CD4-positive, alpha-beta T cell treated with Interleukin-15 for 1 hour (primary cell): ENCODE measurements at regions not wholly inside any gene's neighbourhood (a gene's known extent, or its start where the extent isn't known, plus 50 kb on each side); places are given as distances from the start of the nearest gene placed in this dataset.
"Not testable (repeated sequence)": the region's sequence is repeated elsewhere in the genome, so short reads cannot be mapped to it uniquely, and the experiment has no call there.

Experiments used
- DNase-seq: peaks from one replicate; pipeline ENCODE4 v3.0.0-alpha.2; 2020

DNA sequence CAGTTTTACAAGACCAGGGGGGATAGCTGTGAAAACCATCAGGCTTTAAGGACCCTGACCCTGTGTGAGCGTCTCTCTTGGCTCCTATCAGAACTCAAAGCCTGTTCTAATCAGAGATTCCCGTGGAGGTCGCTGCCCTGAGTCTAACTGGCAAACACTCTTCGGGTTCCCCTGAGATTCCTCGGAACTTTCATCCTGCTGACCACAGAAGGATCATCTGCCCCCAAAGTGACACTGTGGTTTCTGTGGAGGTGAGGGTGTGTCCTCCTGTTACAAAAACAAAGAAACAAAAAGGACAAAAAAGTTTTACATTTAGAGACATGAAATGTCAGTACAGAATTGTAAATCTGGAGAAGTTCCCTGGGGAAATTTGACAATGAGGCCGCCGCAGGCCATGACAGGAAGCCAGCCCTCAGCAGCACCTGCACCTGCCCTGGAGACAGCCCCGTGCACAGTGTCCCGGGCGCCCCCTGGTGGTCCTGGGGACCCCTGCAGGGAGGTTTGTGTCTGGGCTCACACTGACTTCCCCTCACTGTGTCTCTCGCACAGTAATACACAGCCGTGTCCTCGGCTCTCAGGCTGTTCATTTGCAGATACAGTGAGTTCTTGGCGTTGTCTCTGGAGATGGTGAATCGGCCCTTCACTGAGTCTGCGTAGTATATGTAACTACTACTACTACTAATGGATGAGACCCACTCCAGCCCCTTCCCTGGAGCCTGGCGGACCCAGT is 708.3 kb downstream of the TMEM121 start:
- peak; percentile 27 for DNase-seq

DNA sequence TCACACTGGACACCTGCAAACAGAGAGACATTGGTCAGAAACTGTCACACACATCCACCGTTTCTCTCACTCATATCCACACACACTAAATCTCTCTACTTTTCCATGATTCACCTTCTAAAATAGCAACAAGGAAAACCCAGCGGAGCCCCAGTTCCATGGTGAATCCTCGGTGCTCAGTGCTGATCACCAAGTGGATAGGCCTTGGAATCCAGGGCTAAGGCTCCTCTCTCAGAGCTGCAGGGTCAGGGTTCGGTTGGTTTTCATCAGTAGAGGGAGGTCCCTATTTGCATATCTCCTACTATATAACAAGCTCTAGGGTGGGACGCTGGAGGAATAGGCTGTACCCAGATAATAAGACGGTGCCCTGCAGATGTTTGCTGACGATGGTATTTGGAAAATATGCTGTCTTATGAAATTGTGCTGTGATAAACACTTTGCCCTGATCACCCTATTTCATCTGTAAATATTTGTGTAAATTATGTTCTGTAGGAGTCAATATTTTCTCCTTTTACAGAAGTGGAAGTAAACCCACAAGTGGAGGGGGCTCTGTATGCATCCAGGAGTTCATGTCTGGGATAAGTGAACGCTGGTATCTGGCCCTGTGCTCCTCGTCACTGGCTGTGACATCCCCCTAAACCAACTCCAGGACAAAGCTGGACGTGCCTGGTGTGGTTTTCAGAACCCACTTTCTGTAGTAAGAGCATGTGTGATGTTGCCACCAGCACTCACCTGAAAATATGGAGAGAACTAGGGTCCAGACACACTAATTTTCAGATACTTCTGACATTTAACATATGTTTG is 709.2 kb downstream of the TMEM121 start:
- DNase-seq = no peak

DNA sequence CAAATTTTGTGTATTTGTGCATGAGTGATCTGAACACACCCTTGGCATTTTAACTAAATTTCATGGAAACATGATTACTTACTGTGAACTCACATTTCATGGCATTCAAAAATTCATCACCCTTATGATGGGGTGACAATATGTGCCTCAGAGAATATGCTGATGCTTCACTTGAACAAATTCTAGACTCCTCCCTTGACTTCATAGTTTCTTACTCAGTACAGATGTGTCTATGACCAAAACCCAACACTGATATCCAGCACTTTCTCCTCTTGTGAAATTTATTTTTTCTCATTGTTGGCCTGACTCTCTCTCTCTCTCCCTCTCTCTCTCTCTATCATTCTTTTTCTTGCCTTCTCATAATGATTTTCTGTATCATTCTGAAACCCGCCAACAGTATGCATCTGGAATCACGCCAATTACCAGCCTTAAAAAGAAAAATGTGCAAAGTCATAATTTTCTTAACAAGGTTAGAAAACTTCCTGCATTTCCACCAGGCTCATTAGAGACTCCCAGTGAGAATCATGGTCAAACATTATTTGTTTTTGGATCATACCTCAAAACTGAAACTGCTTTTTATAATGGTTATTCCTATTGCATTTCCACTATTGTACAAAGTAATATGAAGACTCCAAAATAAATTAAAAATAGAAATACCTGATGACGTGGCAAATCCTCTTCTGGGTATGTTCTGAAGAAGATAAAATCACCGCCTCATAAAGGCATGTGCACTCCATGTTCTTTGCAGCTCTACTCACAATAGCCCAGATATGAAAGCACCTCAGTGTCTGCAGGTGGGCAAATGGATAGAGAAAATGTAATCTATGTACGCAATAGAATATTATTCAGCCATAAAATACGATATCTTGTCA is 722.2 kb downstream of the TMEM121 start:
- no peak for DNase-seq

DNA sequence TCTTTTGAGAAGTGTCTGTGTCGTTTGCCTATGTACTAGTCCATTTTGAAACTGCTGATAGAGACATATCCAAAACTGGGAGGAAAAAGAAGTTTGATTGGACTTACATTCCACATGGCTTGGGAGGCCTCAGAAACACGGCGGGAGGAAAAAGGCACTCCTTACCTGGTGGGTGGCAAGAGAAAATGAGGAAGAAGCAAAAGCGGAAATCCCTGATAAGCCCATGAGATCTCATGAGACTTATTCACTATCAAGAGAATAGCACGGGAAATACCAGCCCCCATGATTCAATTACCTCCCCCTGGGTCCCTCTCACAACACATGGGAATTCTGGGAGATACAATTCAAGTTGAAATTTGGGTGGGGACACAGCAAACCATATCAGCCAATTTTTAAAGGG is 727.6 kb downstream of the TMEM121 start:
- not testable (repeated sequence) for DNase-seq

DNA sequence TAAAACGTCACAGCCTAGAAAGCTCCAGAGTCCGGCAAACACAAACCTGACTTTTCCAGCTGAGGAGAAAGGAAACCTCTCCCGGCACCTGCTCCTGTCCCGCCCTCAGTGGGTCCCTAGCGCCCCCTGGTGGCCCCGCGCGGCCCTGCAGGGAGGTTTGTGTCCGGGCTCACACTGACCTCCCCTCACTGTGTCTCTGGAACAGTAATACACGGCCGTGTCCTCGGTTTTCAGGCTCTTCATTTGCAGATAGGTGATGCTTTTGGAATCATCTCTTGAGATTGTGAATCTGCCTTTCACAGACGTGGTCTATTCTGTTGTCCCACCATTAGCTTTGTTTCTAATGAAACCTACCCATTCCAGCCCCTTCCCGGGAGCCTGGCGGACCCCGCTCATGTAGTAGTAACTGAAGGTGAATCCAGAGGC is 731.2 kb downstream of the TMEM121 start:
- DNase-seq = peak; percentile 39

DNA sequence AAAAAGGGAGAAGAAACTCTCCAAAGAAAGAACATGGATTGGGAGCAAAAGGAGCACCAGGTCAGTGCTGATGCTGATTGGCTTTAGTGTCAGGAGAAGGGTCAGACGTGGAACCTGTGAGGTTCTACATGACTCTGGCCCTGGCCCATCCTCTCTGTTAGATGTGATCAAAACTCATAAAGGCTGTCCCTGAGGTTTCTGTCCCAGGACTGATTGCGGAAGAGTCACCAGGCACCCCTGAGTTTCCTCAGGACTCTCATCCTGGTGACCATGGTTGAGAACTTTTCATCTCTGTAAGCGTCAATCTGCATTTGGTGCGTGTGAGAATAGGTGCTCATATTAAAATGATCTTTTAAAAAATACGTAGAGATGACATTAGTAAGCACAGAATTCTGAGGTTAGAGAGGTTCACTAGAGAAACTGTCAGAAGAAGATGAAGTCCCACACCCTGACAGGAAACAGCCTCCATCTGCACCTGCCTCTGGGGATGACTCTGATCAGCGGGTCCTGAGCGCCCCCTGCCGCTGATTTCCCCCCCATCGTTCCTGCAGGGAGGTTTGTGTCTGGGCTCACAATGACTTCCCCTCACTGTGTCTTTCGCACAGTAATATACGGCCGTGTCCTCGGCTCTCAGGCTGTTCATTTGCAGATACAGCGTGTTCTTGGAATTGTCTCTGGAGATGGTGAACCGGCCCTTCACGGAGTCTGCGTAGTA is 741.8 kb downstream of the TMEM121 start:
- peak; percentile 69 for DNase-seq

DNA sequence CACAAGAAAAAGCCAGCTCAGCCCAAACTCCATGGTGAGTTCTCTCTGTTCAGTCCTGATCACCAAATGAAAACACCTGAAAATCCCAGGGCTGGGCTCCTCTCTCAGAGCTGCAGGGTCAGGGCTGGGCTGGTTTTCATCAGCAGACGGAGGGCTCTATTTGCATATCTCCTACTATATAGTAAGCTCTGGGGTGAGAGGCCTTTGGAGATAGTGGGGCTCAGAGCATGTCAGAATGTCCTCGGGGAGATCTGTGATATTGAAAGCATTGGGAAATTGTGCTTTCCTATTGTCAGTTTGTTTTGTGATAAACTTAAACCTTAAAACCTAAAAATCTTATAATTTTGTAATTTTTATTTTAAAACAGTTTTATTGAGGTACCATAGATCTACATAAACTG is 742.6 kb downstream of the TMEM121 start:
- DNase-seq = no peak

DNA sequence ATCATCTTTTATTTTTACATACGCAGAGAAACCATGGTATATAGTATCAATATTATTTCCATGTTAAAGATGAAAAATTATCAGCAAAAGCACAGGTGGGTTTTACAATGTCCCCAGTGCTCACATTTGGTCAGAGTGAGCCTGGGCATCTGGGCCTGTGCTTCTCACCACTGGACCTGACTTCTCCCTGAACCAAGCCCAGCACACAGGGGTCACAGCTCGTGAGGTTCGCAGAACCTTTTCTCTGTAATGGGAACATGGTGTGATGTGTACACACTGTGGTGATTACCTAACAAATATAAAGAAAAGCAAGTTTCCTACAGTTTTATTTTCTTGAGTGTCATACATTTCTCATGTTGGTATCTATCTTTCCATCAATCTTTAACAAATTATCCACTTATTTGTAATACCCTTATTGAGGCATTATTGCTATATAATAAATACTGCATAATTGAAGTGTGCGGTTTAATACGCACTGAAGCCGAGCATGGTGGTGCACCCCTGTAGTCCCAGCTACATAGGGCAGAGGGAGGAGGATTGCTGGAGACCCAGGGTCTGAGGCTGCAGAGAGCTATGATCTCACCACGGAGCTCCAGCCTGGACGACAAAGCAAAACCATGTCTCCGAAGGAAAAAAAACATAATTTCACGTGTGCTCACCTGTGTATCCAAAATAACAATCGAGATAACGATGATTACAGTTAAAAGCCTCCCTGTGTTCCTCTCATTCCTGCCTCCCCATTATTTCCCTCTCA is 743.2 kb downstream of the TMEM121 start:
- DNase-seq = no peak

DNA sequence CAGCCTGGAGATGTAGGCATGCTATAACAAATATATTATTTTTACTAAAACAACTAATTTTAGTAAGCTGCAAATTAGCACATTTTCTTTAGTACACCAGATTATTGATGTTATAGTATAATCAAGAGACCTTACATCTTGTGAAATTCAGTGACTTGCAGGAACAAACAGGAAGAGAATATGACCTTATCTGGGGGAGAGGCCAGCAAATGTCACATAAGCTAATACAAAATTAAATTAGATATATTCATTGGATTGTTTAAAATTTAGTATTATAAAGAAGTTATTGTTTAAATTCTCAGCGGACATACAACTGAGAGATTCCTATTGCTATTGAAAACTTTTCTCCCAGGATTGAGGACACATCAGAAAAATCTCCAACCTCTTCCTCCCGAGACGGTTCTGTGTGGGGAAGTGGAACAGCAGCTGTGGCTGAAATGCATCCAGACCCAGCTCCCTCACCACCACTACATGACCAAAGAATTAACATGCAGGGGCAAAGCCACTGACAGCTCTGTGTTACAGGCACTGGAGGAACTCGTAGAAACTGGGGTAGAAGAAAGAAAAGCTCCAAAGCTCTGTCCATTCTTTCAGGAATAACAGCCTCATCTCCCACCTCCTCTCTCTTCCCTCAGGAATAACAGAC is 744.2 kb downstream of the TMEM121 start:
- DNase-seq = not testable (repeated sequence)

DNA sequence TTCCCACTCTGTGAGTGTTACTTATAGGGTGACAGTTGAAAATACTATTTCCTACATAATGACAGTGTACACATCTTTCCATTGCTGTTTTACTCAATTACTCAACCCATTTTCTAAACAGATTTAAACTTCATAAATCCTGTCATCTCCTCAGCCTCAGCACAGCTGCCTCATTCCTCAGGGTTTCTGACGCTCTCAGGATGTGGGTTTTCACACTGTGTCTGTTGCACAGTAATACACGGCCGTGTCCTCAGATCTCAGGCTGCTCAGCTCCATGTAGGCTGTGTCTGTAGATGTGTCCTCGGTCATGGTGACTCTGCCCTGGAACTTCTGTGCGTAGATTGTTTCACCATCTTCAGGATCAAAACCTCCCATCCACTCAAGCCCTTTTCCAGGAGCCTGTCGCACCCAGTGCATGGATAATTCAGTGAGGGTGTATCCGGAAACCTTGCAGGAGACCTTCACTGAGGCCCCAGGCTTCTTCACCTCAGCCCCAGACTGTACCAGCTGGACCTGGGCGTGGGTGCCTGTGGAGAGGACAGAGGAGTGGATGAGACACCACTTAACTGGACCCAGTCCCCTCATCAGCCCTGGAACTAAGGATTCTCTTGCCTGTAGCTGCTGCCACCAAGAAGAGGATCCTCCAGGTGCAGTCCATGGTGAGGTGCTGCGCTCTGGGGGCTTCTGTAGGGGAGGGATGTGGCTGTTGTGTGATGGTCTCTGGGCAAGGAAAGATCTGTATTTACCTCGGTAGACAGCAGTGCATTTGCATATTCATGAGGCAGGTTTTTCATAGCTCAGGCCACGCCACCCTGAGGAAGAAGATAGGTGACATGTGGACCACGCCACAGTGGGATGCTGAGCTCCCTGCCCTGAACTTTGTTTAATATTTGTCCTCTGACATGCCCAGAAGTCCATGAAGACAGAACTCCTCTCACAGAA is 750.2 kb downstream of the TMEM121 start:
- no peak for DNase-seq

DNA sequence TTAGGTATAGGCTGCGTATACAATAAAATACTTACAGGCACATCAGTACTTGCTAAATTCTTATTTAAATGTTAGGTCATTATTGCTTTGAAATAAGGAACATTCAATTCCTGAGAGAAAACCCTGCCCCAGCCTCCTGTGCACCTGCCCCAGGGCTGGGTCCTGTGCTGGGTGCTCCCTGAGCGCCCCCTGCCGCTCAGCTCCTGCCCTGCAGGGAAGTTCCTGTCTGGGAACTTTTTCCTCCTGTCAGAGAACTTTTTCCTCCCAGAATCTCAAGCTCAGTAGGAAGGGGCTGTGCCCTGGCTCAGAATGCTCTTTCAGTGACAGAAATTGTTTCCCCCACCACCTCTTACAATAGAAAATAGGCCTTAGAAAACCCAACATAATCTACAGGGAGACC is 751.1 kb downstream of the TMEM121 start:
- DNase-seq = no peak

DNA sequence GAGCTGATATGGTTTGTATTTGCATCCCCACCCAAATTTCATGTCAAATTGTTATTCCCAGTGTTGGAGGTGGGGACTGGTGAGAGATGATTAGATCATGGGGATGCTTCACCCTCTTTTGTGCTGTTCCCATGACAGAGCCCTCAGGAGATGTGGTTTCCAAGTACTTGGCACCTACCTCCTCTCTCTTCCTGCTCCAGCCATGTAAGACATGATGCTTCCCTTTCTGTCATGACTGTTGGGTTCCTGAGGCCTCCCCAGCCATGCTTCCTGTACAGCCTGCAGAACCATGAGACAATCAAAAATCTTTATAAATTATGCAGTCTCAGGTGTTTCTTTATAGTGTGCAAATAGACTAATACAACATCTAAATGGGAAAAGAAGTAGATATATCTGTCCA is 754.5 kb downstream of the TMEM121 start:
- no peak for DNase-seq

DNA sequence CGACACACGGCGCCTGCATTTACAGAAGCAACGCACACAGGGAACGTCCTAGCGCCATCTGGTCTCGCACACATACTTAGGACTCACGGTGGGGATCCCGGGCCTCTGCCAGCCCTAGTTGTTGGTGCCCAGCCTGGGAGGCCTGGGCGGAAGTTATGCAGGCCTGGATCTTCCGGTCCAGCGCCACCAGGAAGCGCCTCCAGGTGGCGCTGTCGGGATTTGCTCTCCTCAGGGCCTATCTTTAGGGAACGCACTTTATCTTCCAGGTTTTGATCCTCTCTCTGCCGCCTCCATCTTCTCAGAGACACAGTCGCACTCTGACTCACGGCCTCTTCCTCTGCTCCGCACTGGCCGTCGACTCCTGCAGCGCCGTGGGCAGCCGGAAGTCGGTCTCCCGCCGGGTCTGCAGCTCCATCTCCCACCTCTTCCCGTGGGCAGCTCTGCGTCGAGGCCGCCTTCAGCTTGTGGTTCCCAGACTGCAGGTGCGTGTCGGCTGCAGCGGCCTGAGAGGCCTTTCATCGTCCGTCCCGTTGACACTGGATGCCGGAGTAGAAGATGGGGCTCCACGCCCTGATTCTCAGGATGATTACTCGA is 760.4 kb downstream of the TMEM121 start:
- DNase-seq = no peak

DNA sequence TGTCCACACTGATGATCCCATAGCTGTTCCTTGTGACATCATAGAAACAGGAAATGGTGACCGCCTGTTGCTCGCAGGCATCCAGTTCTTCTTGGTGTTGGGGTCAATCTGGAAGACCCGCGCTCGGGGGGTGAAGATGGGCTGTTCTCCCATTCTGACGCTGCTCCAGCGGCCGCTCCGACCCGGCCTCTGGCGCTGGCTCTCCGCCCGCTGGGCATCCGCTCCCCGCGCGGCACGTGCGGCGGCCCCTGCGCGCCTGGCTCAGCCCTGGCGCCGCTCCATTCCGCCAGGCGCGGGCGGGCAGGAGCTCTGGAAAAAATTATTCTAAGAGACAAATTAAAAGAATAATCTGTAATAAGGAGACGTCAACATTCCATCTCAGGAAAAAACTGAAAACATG is 761.1 kb downstream of the TMEM121 start:
- no peak for DNase-seq

DNA sequence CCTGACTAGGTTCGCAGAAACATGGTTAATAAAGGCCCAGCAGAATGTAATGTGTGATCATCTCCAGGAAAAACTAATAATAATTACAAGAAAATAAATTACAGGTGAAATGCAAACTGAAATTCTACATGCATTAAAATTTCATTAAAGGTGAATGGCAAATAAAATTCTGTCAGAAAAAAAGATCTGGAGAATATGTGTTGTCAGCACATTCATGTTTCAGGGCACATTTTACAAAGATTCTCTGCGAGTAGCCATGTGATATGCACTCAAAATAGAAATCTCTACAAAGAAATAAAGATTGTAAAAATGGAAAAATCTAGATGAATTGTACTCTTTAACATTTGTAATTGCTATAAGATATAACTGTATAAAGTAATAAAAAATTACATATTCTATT is 765.2 kb downstream of the TMEM121 start:
- no peak for DNase-seq

DNA sequence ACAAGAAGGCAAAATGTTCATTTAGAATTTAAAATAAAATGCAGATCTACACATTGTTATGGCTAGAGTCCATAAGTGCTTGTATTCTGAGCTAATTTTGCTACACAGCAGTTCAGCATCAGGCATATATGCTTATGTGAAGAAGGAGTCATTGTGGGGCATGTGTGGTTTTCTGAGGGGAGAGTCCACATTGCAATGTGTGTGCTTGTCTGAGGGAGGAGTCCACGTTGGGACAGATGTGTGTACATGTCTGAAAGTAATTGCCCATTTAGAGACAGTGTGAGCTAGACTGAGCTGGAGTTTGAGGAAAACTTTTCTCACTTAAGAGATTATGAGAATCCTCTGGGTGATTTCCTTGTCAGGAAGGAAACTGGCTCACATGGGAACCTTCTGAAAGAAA is 767.9 kb downstream of the TMEM121 start:
- DNase-seq = no peak

DNA sequence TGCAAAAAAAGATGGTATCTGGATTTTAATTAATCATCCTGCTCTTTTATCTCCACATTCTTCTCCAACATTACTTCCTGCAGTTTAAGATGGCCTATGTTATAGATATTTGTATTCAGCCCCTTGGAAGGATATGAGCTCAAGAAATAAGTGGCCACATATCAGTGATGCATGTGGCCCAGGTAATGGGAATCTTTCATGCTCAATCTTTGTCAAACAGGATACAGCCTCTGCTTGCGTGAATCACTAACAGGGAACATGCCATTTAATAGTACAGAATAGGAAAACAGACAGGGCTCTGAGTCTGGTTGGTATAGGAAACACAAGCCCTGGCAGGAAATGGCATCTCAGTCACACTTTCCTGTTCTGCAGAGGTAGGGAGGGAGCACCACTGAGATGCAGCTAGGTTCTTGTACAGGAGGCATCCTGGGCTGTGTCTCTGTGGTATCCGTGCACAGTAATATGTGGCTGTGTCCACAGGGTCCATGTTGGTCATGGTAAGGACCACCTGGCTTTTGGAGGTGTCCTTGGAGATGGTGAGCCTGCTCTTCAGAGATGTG is 774.6 kb downstream of the TMEM121 start:
- DNase-seq = not testable (repeated sequence)

DNA sequence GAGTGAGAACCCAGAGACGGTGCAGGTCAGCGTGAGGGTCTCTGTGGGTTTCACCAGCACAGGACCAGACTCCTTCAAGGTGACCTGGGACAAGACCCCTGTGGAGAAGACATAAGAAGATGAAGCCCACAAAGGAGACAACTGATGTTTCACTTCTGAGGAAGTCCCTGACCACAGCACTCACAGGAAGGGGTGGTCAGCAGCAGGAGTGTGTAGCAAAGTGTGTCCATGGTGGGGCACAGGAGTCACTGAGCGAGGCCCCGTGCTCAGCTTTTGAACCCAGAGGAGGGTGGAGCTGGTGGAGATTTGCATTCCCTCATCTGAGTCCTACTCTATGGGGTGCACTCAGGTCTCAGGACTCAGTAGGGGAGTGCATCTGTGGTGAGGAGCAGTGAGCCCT is 775.2 kb downstream of the TMEM121 start:
- DNase-seq = not testable (repeated sequence)

DNA sequence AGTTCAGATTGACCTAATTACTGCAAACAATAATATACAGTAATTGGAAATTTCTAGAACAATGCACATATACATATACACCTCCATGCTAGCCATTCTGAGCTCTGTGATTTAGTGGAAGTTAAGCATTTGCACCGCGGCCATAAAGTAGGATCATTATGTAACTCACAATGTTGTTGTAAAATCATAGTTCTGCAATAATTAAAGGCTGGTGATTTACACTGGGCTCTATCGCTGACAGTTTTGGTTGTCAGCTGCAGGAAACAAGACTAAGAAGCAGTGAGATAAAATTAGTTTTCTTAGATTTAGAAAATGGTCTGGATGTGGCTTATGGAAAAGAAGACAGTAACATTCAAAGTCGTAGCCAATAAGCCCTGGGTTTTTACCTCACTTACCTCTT is 776.3 kb downstream of the TMEM121 start:
- DNase-seq = no peak
